MG63 (cell line): ENCODE measurements at regions not wholly inside any gene's neighbourhood (a gene's known extent, or its start where the extent isn't known, plus 50 kb on each side); places are given as distances from the start of the nearest gene placed in this dataset.

Experiments
- DNase-seq: peaks from one replicate; pipeline ENCODE4 v3.0.0-alpha.2; 2020
- H3K27me3 ChIP-seq: fragments of 250-450 bp; sonication (Bioruptor Pico); 2 replicates; pipeline ENCODE4 v1.5.1; 2020; ENCODE audit warnings: mild to moderate bottlenecking, moderate library complexity
- H3K36me3 ChIP-seq: fragments of 250-450 bp; sonication (Bioruptor Pico); 2 replicates; pipeline ENCODE4 v1.5.1; 2020; ENCODE audit warnings: mild to moderate bottlenecking, moderate library complexity
- H3K4me3 ChIP-seq: fragments of 250-450 bp; sonication (Bioruptor Pico); 2 replicates; pipeline ENCODE4 v1.5.1; 2020; ENCODE audit warnings: mild to moderate bottlenecking, moderate library complexity
- H3K9me3 ChIP-seq: fragments of 250-450 bp; sonication (Bioruptor Pico); 2 replicates; pipeline ENCODE4 v1.5.1; 2020; ENCODE audit warnings: mild to moderate bottlenecking, moderate library complexity

DNA sequence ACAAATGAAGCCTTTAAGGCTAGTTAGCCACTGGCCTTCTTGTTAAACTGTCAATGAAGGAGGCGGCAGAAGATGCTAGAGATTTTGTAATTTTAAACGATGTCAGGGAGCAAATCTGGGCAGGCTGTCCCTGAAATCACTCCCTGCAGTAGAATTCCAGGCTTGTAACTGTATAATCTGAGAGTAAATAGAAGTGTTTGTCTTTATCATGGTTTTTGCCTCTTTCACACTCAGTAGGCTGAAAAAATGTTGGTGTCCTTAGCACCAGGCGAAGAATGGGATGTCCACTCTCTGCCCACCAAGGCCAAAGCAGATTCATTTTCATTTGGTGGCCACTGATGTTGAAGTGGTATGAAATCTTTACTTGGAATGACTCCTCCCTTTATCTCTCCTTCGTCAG, 136.9 kb upstream of the THSD7B start:
- DNase-seq: no peak
- Histone ChIP-seq H3K9me3 (no peaks in the 10 kb centered on the region), H3K36me3 (no peaks in the 10 kb centered on the region), H3K4me3 (no peak overlapping the region), H3K27me3 (no peaks in the 10 kb centered on the region)

DNA sequence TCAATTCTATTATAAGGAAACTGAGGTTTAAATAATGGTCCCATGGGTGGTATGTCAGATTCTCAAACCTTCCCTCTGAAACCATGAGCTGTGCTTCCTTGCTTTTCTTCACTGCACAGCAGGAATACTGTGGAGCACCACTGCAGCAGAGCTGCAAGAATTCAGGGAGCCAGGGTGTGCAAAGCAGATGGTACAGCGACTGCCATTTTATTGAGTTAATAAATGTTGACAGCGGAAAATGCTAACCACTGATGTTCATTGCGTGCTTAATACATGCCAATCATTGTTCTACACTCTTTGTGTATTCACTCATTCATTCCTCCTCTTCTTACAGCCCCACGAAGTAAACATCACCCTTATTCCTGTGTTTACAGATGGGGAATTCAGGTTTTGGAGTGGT, 152.2 kb upstream of the THSD7B start:
- Histone ChIP-seq H3K27me3 (no peaks in the 10 kb centered on the region), H3K36me3 (no peaks in the 10 kb centered on the region), H3K4me3 (no peak overlapping the region), H3K9me3 (no peaks in the 10 kb centered on the region)
- DNase-seq: no peak

DNA sequence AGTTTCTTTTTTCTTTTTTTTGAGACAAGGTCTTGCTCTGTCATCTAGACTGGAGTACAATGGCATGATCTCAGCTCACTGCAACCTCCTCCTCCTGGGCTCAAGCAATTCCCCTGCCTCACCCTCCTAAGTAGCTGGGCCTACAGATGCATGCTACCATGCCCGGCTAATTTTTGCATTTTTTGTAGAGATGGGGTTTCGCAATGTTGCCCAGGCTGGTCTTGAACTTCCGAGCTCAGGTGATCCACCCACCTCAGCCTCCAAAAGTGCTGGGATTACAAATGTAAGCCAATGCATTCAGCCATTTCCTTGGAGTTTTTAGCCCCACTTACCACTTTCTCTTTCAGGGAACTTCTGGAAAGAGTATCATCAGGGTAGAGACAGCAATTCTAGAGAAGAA, 153.3 kb upstream of the THSD7B start:
- Histone ChIP-seq H3K27me3 (no peaks in the 10 kb centered on the region), H3K9me3 (no peaks in the 10 kb centered on the region), H3K36me3 (no peaks in the 10 kb centered on the region), H3K4me3 (no peak overlapping the region)
- no peak for DNase-seq

DNA sequence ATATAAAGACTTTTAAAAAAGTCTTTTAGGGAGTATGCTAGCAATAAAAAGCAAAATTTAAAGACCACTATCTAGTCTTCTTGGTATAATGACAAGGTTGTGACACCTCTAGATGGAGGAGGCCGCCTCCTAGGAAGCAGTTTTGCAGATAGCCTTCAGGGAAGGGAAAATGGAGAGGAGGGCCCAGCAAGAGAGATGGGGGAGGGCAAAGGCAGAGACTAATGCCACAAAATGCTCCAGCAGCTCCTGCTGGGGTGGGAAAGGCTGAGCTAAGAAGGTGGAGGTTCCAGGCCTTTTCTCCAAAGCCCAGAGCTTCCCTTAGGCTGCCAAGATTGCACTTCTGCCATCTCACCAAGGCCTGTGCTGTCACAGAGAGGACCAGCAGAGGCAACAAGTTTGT, 153.9 kb upstream of the THSD7B start:
- Histone ChIP-seq H3K36me3 (no peaks in the 10 kb centered on the region), H3K4me3 (no peak overlapping the region), H3K9me3 (no peaks in the 10 kb centered on the region), H3K27me3 (no peaks in the 10 kb centered on the region)
- DNase-seq: no peak

DNA sequence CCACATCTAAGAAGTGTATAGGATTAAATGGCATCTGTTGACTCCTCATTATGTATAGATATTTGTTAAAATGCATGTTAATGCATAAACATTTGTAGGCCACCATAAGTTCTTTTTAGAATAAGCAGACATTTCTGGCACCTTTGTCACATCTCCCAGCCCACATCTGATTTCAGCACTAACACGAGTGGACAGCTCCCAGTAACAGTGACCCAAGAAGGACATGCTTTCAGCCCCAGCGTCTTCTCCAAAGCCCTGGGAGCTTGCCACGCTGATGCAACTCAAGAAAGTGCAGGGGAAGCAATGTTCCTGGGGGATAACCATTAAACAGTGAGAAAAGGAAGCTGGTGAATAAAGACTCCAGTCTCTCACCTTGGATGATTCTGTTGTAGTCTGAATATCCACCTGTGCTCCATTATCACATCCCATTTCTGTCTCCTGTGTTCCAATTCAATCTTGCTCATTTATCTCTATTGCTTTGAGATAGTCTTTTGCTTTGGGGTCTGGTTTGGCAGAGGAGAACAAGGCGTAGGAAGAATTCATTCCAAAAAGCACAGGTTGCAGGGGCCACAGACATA, 182.6 kb upstream of the THSD7B start:
- H3K36me3 ChIP-seq: no peaks in the 10 kb centered on the region
- no peaks in the 10 kb centered on the region for H3K27me3 ChIP-seq
- no peak for DNase-seq
- no peak overlapping the region for H3K4me3 ChIP-seq
- H3K9me3 ChIP-seq: no peaks in the 10 kb centered on the region

DNA sequence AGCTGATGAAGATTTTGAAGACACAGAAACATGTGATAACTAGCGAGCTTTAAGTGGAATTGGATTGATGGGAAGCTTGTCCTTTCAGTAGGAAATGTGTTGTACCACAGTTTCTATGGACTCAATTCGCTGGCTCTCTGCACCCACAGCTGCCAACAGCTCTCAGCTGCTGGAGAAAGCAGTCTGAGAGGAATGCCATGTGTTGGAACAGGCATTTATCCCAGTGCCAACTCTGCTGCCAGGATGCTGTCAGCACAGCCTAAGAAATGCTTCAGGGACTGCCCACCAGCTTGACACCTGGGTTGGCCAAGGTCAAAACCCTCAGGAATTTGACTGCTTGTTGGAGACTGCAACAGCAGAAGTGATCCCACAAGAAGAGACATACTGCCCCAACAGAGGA, 193.0 kb upstream of the THSD7B start:
- Histone ChIP-seq H3K36me3 (no peaks in the 10 kb centered on the region), H3K4me3 (no peak overlapping the region), H3K27me3 (no peaks in the 10 kb centered on the region), H3K9me3 (no peaks in the 10 kb centered on the region)
- DNase-seq: no peak

DNA sequence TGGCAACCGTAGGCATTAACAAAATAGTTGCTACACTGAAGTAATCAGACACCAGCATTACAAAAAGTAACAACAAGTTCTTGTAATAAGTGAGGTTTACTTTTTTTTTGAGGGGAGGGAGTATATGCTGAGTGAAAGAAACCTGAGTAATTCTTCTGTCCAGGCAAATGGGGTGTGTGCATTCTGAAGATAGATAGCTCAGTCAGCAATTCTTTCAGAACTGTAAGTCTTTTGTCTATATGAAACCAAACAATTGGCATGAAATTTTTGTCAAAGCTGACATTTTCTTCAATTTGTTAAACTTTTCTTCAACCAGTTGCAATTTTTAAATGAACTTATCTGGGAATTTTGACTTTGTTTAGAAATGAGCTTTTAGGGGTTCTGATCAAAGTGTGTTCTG, 208.1 kb upstream of the THSD7B start:
- DNase-seq: no peak
- H3K36me3 ChIP-seq: no peaks in the 10 kb centered on the region
- no peak overlapping the region for H3K4me3 ChIP-seq
- no peaks in the 10 kb centered on the region for H3K9me3 ChIP-seq
- no peaks in the 10 kb centered on the region; the same call in 1 of the 2 replicates for H3K27me3 ChIP-seq

DNA sequence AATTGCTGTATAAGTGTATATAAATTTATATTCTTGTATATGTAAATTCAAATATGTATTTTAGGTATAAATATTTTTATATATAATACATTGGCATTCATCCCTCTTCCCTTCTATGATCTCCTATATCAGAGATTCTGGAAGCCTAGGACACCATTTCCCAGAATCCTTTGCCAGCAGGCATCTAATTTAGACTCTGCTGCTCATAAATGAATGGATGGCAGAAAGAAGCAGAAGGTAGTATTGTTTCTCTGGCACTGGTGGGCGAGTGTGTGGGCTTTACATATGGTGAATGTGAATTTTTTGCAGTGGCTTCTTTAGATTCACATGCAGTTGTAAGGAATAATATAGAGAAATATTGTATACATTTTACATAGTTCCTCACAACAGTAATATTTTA, 215.2 kb upstream of the THSD7B start:
- Histone ChIP-seq H3K4me3 (no peak overlapping the region), H3K27me3 (no peaks in the 10 kb centered on the region), H3K36me3 (no peaks in the 10 kb centered on the region), H3K9me3 (no peaks in the 10 kb centered on the region)
- no peak for DNase-seq

DNA sequence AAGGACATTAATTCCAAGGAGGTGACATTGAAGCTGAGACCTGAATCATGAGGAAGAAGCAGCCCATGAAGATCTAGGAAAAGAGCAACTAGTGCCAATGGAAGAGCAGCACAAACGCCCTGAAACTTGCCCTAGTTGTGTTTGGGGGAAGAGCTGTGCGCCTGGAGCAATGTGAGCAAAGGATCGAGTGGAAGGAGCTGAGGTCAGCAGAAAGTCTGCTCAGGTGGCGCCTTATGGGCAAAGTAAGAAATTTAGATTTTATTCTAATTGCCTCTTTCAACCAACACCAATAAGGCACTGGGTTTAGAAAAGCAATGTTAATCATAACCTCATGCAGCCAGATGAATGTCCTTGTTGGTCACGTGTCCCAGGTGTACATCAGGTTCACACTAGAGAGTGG, 226.0 kb upstream of the THSD7B start:
- H3K9me3 ChIP-seq: no peaks in the 10 kb centered on the region
- DNase-seq: no peak
- no peaks in the 10 kb centered on the region for H3K27me3 ChIP-seq
- no peaks in the 10 kb centered on the region for H3K36me3 ChIP-seq
- no peak overlapping the region for H3K4me3 ChIP-seq

DNA sequence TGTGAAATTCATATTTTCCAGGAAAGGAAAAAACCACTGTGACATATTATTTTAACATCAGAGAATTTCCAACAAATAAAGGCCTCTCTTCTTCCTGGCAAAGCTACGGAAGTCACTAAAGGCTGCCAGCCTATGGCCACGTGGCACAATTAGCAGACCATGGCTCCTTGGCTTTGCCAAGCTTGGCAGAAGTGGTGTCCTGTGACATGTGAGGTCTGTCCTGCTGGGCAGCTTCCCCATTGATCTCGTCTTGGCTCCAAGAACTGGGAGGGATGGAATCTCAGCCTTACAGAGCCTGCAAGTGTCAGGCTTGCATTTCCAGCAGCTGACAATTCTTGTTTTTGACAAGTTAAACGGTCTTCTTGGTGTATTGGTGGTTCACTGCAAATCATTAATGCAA, 226.9 kb upstream of the THSD7B start:
- Histone ChIP-seq H3K36me3 (no peaks in the 10 kb centered on the region), H3K9me3 (no peaks in the 10 kb centered on the region), H3K4me3 (no peak overlapping the region), H3K27me3 (no peaks in the 10 kb centered on the region)
- DNase-seq: no peak

DNA sequence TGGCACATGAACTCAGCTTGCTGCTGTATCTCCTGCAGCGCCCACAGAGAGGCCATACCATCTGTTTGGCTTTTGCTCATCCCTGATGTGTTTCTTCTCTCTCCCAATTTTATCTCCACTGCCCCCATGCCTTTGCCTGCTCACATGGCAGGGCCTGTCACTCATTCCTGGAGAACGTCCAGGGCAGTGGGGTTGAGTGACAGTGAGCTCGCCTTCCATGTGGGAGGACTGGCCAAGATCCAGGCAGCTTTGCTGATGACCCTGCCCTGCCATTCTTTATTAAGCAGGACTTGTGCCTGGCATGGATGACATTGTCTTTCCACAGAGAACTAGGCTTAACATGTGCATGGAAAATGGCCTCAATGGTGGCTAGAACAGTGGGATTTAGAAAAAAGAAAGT, 230.5 kb upstream of the THSD7B start:
- DNase-seq: no peak
- H3K9me3 ChIP-seq: no peaks in the 10 kb centered on the region
- no peaks in the 10 kb centered on the region for H3K27me3 ChIP-seq
- H3K4me3 ChIP-seq: no peak overlapping the region
- H3K36me3 ChIP-seq: no peaks in the 10 kb centered on the region

DNA sequence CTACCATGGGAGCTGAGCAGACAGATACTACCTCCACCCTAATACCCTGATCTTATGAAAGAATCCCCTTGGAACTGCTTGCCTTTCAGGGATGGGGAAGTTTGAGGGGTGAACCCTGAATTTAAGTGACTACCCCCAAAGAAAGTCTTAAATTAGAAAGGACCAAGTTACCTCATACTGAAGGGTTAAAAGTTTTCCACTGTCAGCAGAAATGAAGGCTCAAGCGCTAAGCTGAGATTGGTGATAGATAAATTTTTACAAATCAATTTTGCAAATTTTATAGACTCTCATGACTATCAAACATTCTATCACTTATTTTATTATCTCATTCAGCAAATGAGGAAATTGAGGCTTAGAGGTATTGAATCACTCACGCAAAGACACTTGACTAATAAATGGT, 233.2 kb upstream of the THSD7B start:
- DNase-seq: no peak
- no peak overlapping the region for H3K4me3 ChIP-seq

DNA sequence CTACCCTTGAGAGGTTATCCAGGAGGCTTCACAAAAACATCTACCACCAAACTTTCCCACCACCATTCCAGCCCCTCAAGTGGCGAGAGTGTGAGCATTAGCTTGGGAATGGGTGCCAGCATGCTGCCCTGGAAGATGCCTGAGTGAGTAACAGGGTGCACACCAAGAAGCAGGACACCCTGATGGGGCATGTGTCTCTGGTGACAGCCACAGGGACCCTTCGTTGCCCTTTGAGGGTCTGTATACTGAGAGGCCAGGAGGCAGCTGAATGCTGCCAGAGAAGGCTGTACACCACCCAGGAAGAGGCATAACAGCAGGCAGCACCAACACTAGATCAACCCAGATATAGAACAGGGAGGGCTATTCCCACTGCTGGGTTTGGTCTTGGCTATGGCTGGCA, 233.6 kb upstream of the THSD7B start:
- no peak overlapping the region for H3K4me3 ChIP-seq
- H3K9me3 ChIP-seq: no peaks in the 10 kb centered on the region
- H3K27me3 ChIP-seq: no peaks in the 10 kb centered on the region
- no peak for DNase-seq
- H3K36me3 ChIP-seq: no peaks in the 10 kb centered on the region

More for the DNA sequence above, 233.2 kb upstream of the THSD7B start:
- H3K27me3 ChIP-seq: no peaks in the 10 kb centered on the region
- no peaks in the 10 kb centered on the region for H3K36me3 ChIP-seq
- H3K9me3 ChIP-seq: no peaks in the 10 kb centered on the region

DNA sequence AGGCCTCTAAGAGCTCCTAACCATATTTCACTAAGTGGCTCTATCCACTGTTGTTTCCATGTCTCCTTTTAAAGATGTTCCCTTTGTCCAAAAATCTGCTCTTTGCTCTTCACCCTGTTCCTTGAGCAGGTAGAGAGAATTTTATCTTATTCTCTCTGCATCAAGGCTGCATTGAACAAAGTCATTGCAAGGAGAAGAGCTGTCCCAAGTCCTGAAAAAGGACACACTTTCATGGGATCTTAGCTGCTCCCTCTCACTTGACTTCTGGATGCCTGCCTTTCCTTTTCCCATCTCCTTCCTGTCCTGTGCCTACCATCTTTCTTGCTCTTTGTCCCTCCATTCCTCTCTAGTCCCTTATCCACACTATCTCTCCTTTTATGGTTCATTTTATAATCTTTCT, 235.2 kb upstream of the THSD7B start:
- Histone ChIP-seq H3K27me3 (no peaks in the 10 kb centered on the region), H3K9me3 (no peaks in the 10 kb centered on the region), H3K36me3 (no peaks in the 10 kb centered on the region), H3K4me3 (no peak overlapping the region)
- DNase-seq: no peak

DNA sequence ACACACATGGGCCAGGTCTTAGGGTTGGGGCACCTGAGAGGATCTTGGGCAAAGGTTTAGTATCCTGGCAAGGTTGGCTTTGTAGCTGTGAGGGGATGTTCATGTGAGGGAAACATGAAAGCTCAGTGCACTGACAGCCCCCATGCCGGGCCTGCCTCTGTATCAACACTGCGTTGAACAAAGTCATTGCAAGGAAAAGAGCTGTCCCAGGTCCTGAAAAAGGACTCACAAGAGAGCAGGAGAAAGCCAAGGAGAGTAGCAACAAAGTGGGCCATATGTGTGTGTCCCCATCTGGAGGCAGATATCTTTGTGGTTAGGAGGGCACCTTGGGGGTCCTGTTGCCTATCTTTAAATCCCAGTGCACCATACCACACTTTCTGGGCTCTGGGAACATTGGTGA, 237.8 kb upstream of the THSD7B start:
- Histone ChIP-seq H3K27me3 (no peaks in the 10 kb centered on the region; the same call in 1 of the 2 replicates), H3K4me3 (no peak overlapping the region), H3K36me3 (no peaks in the 10 kb centered on the region), H3K9me3 (no peaks in the 10 kb centered on the region)
- no peak for DNase-seq

DNA sequence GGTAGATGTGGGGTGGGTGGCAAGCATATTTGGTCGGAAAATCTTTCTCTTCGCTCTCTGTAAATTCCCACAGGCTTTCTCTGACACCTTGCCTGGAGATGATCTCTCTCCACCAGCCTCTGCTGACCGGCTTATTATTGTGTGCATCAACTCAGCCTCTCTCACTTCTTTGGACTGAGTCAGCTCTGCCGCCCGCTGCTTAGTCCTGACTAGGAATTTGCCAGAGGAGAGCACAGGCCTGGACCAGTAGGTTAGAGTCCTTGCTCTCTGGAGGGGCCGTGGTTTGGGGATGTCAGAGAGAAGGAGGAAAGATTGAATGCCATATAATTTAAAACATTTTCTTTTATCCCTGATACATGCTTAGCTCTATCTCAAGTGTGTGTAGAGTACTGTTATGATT, 242.6 kb upstream of the THSD7B start:
- Histone ChIP-seq H3K36me3 (no peaks in the 10 kb centered on the region), H3K9me3 (no peaks in the 10 kb centered on the region), H3K4me3 (no peak overlapping the region), H3K27me3 (no peaks in the 10 kb centered on the region; the same call in 1 of the 2 replicates)
- no peak for DNase-seq

DNA sequence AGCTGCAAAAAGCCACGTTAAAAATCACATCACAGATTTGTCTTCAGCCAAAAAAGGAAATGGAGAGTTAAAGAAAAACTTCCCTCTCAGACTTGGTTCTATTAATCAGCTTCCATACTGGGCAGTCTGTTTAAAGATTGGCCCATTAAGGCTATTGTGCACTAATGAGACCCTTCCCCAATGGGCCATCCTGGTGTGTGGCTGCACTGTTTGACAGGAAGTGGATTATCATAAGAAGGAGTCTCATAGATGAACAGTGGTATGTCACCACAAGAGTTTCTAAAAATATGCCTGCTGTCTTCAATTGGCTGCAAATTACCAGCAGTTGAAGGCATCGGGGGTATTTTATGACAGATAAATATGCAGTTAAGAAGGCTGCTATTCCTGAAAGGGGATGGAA, 247.6 kb upstream of the THSD7B start:
- DNase-seq: no peak
- Histone ChIP-seq H3K4me3 (no peak overlapping the region), H3K27me3 (no peaks in the 10 kb centered on the region), H3K9me3 (no peaks in the 10 kb centered on the region), H3K36me3 (no peaks in the 10 kb centered on the region)

DNA sequence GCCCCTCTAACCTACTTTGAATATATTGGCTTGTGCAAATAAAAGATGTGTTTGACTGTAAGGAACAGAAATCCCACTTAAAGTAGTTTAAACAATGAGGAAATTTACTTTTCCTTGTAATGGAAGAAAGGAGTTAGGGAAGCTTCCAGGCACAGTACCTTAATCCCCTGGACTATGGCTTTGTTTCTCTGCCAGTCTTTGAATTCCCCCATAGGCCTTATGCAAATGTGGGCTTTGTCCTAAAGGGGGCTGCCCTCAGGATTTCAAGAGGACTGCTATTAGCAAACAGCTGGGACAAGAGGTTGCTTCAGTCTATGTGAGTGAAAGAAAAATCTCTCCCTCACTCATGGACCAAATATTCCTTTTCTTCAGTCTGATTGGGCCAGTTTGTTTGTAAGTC, 255.1 kb upstream of the THSD7B start:
- H3K9me3 ChIP-seq: no peaks in the 10 kb centered on the region
- no peaks in the 10 kb centered on the region for H3K36me3 ChIP-seq
- no peak for DNase-seq

DNA sequence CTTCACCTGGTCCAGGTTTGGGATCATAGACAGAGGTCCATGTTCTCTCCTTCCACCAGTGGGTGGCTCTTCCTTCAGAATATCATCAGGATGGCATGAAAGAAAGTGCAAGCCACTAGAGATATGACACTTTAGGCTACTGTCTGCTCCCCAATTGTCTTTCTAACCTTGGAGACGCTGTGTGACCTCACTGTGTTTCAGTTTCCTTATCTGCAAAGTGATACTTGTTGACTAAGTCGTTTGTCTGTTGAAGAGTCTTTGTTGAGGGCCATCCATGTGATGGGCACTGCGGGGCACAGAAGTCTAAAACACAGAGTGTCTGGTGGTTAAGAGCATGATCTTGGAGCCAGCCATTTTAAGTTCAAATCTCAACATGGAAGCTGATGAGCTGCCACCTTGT, 259.9 kb upstream of the THSD7B start:
- no peak for DNase-seq
- Histone ChIP-seq H3K9me3 (no peaks in the 10 kb centered on the region), H3K36me3 (no peaks in the 10 kb centered on the region), H3K27me3 (no peaks in the 10 kb centered on the region), H3K4me3 (no peak overlapping the region)

More for the DNA sequence above, 255.1 kb upstream of the THSD7B start:
- Histone ChIP-seq H3K4me3 (no peak overlapping the region), H3K27me3 (no peaks in the 10 kb centered on the region)
